Thoracic aorta (tissue), 2 donors: ENCODE measurements at regions not wholly inside any gene's neighbourhood (a gene's known extent, or its start where the extent isn't known, plus 50 kb on each side); places are given as distances from the start of the nearest gene placed in this dataset.

Experiments
- ATAC-seq: fragments of 150-250 bp; one replicate; pipeline ENCODE4 v1.8.0; 2017; ENCODE audit warnings: low read depth; ENCODE audit not compliant: insufficient number of reproducible peaks, low FRiP score
- DNase-seq: peaks from one replicate; pipeline ENCODE4 v3.0.0-alpha.2; 2020; ENCODE audit warnings: low spot score
- H3K27ac ChIP-seq, 2 donors: fragments of 200-600 bp; sonication (generic); 1 replicate in 1 of 2; 2 replicates in 1 of 2; pipeline ENCODE4 v1.5.1; 2016; ENCODE audit warnings: mild to moderate bottlenecking in 2 of 2, moderate library complexity in 2 of 2
- H3K27me3 ChIP-seq: fragments of 200-600 bp; sonication (generic); replicated peaks from 2 replicates; pipeline ENCODE4 v1.6.0; 2016; ENCODE audit warnings: mild to moderate bottlenecking; ENCODE audit not compliant: insufficient read depth
- H3K36me3 ChIP-seq: fragments of 200-600 bp; sonication (generic); one replicate; pipeline ENCODE4 v1.5.1; 2016
- H3K4me1 ChIP-seq, 2 donors: fragments of 200-600 bp; sonication (generic); 1 replicate in 1 of 2; 2 replicates in 1 of 2; pipeline versions ENCODE4 v1.5.1 to v1.6.0; 2016; ENCODE audit warnings: low read depth in 2 of 2, mild to moderate bottlenecking in 1 of 2; ENCODE audit not compliant: control insufficient read depth in 1 of 2
- H3K4me3 ChIP-seq: fragments of 200-600 bp; sonication (generic); 2 replicates; pipeline ENCODE4 v1.5.1; 2016; ENCODE audit warnings: mild to moderate bottlenecking
- H3K9me3 ChIP-seq: fragments of 200-600 bp; sonication (generic); 2 replicates; pipeline ENCODE4 v1.5.1; 2016
- TF ChIP-seq, protein P1 (sequence below): fragments of 200-600 bp; sonication (generic); IDR thresholded peaks from one replicate; pipeline ENCODE4 v1.5.1; 2019; ENCODE audit warnings: antibody characterized with exemption

DNA sequence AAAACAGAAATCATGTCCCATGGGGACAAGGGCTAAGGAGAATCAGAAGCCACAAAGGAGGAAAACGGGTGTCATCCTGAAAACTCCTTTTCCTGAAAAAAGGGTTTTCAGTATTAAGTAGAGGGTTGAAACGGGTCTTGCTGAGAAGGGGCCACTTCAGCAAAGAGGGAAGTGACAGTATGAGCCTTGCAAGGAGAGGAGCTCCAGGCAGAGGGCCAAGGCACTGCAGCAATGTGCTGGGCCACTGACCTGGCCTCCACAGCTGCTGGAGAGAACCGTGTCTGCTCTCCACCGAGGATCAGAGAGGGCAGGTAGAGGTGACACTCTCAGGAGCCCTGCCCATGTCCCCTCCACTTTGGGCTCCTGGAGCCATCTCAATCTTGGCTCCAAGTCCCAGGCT is 103.3 kb downstream of the NCOR2 start:
- ATAC-seq, result no peak
- Histone ChIP-seq H3K36me3 (peaks cover 30% of the 10 kb centered on the region), H3K9me3 (peaks cover under 1% of the 10 kb centered on the region), H3K27me3 (no peaks in the 10 kb centered on the region), H3K4me3 (no peak overlapping the region), H3K27ac (no peak overlapping the region), H3K4me1 (peaks cover 0 to 5% of the 10 kb centered on the region in 2 donors)
- TF ChIP-seq, protein P1, sequence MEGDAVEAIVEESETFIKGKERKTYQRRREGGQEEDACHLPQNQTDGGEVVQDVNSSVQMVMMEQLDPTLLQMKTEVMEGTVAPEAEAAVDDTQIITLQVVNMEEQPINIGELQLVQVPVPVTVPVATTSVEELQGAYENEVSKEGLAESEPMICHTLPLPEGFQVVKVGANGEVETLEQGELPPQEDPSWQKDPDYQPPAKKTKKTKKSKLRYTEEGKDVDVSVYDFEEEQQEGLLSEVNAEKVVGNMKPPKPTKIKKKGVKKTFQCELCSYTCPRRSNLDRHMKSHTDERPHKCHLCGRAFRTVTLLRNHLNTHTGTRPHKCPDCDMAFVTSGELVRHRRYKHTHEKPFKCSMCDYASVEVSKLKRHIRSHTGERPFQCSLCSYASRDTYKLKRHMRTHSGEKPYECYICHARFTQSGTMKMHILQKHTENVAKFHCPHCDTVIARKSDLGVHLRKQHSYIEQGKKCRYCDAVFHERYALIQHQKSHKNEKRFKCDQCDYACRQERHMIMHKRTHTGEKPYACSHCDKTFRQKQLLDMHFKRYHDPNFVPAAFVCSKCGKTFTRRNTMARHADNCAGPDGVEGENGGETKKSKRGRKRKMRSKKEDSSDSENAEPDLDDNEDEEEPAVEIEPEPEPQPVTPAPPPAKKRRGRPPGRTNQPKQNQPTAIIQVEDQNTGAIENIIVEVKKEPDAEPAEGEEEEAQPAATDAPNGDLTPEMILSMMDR, result no peak
- no peak for DNase-seq

DNA sequence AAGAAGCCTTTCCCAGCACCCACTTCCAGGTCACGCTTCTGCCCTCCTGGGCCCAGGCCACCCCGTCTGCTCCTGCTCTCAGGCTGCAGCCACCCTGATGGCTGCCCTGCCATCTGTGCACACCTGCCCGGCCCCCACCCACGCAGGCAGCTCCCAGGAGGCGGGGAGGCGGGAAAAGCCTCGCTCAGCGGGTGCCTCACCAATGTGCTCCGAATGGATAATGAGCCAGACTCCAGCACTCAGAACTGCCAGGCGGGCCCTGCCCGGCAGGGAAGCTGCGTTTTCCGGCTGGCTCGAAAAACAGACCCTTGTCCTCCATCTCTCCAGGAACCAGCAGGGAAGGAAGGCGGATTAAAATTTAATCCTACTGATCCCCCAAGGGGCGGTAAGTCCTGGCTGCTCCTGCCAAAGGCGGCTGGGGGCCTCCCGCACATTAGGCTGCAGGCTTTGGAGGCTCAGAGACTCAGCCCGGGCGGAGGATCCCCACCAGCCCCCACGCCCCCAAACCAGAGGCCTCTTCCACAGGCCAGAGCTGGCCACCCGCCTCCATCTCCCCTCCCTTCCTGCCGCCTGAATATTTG is 104.0 kb downstream of the NCOR2 start:
- H3K9me3 ChIP-seq, result no peaks in the 10 kb centered on the region
- TF ChIP-seq, protein P1, result no peak
- DNase-seq (no peak), ATAC-seq (no peak)
- no peaks in the 10 kb centered on the region for H3K27me3 ChIP-seq
- H3K36me3 ChIP-seq, result peaks cover 29% of the 10 kb centered on the region
- H3K27ac ChIP-seq, result no peak overlapping the region
- peaks cover 1 to 11% of the 10 kb centered on the region in 2 donors for H3K4me1 ChIP-seq
- H3K4me3 ChIP-seq, result no peak overlapping the region

DNA sequence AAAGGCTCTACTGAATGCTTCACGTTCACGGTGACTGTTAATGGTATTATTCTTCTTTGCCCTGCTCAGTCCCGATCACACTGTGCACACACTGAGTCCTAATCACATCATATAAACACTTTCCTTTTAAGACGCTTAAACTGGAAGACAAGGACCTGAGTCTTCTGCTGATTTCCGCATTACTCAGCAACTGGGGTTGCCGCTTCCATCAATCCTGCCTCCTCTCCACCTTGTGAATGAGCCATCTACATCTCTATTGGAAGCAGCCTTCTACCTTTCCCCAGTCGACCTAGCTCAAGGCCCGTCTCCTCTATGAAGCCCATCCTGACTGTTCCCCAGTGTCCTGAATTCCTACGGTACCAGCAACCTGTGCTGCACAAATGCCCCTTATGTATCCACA is 104.7 kb downstream of the NCOR2 start:
- H3K9me3 ChIP-seq, result no peaks in the 10 kb centered on the region
- TF ChIP-seq, protein P1, result no peak
- H3K4me3 ChIP-seq, result no peak overlapping the region
- H3K36me3 ChIP-seq, result peaks cover 29% of the 10 kb centered on the region
- no peak for DNase-seq
- ATAC-seq, result no peak
- no peaks in the 10 kb centered on the region for H3K27me3 ChIP-seq
- no peak overlapping the region for H3K27ac ChIP-seq
- peaks cover 6 to 18% of the 10 kb centered on the region in 2 donors for H3K4me1 ChIP-seq

DNA sequence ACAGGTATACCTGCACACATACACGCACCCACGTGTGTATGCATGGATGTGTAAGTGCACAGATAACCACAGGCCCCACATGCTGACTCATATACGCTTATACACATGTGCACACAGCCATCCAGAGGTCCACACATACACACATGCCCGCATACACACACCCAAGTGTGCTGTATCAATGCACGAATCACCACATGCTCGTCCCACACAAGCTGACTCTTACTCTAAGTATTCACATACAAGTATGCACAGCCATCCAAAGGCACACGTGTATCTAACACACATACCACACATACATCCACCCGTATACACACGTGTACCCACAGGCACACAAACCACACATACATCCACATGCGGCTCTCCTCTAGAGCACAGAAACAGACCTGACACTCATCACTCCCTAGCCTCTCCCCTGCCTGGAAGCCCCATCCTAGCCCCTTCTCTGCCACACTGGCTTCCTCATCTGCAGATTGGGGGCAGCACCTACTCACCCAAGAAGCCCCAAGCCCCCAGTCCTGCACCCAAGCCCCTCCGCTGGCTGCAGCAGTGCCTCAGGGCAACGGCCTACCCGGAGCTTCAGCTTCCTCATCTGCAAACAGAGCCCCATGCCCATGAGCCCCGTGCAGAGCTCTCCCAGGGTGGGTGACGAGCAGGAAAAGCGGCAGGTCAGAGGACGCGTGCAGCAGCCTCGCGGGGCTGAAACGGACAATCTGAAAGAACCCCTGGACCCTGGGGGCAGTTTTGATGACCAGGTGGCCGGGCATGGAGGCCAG is 105.4 kb downstream of the NCOR2 start:
- no peak for ATAC-seq
- Histone ChIP-seq H3K4me3 (no peak overlapping the region), H3K36me3 (peaks cover 29% of the 10 kb centered on the region), H3K4me1 (peaks cover 10 to 25% of the 10 kb centered on the region in 2 donors), H3K27me3 (no peaks in the 10 kb centered on the region), H3K27ac (no peak overlapping the region), H3K9me3 (no peaks in the 10 kb centered on the region)
- TF ChIP-seq, protein P1, result no peak
- no peak for DNase-seq

DNA sequence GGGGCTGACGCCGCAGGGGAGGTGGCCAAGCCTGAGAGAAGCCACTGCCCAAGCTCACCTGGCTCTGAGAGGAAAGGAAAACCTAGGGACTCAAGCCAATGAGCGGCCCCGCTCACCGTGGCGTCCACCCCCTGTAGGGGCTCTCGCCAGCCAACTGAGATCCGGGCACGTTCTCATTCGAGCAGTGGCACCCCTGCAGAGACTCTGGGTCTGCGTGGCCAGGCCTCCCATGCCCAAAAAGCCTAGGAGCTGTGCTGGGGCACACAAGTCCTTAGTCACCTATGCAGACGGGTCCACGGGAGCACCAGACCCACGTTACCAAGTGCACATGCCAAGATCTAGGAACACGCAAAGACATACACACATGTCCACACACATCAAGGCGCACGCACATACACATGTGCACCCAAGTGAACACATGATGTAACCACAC is 106.2 kb downstream of the NCOR2 start:
- no peak overlapping the region for H3K4me3 ChIP-seq
- no peaks in the 10 kb centered on the region for H3K9me3 ChIP-seq
- H3K4me1 ChIP-seq, result peaks cover 12 to 24% of the 10 kb centered on the region in 2 donors
- TF ChIP-seq, protein P1, result no peak
- H3K27ac ChIP-seq, result no peak overlapping the region
- no peaks in the 10 kb centered on the region for H3K27me3 ChIP-seq
- DNase-seq (no peak), ATAC-seq (no peak)
- peaks cover 27% of the 10 kb centered on the region for H3K36me3 ChIP-seq
